Endodermal cell (in vitro differentiated cells): ENCODE measurements at regions not wholly inside any gene's neighbourhood (a gene's known extent, or its start where the extent isn't known, plus 50 kb on each side); places are given as distances from the start of the nearest gene placed in this dataset.
A peak's percentile ranks its signal among the peaks of the same experiment; 100 is the strongest.

Source experiments
- DNase-seq: peaks from one replicate; pipeline ENCODE4 v3.0.0-alpha.2; 2017
- H3K27ac ChIP-seq: 2 replicates; pipeline ENCODE4 v1.5.1; 2013; ENCODE audit warnings: mild to moderate bottlenecking, low read depth, low read length, moderate library complexity
- H3K27me3 ChIP-seq: 2 replicates; pipeline ENCODE4 v1.6.1; 2013; ENCODE audit warnings: mild to moderate bottlenecking, low read length, moderate library complexity; ENCODE audit not compliant: insufficient read depth, control insufficient read depth, poor library complexity, severe bottlenecking
- H3K36me3 ChIP-seq: 2 replicates; pipeline ENCODE4 v1.7.0; 2013; ENCODE audit warnings: mild to moderate bottlenecking, low read length, moderate library complexity; ENCODE audit not compliant: control insufficient read depth, insufficient read depth
- H3K4me1 ChIP-seq: one replicate; pipeline ENCODE4 v1.7.0; 2013; ENCODE audit warnings: low read length; ENCODE audit not compliant: control insufficient read depth, insufficient read depth
- H3K4me3 ChIP-seq: 2 replicates; pipeline ENCODE4 v1.5.1; 2013; ENCODE audit warnings: mild to moderate bottlenecking, low read length, moderate library complexity
- H3K9ac ChIP-seq: 2 replicates; pipeline ENCODE4 v1.6.1; 2013; ENCODE audit warnings: mild to moderate bottlenecking, low read length, moderate library complexity; ENCODE audit not compliant: poor library complexity, severe bottlenecking; ENCODE audit errors: extremely low read depth
- H3K9me3 ChIP-seq: 2 replicates; pipeline ENCODE4 v1.6.1; 2013; ENCODE audit warnings: mild to moderate bottlenecking, low read length, moderate library complexity; ENCODE audit not compliant: control insufficient read depth
- H3K27ac Mint-ChIP-seq: 2 replicates; pipeline ENCODE4 v1.8.0; 2020; ENCODE audit warnings: mixed read lengths
- H3K27me3 Mint-ChIP-seq: 2 replicates; pipeline ENCODE4 v1.8.0; 2021; ENCODE audit warnings: mild to moderate bottlenecking, mixed read lengths; ENCODE audit not compliant: insufficient read depth
- H3K36me3 Mint-ChIP-seq: 2 replicates; pipeline ENCODE4 v1.8.0; 2020; ENCODE audit warnings: low read depth, mixed read lengths
- H3K4me1 Mint-ChIP-seq: 2 replicates; pipeline ENCODE4 v1.8.0; 2020; ENCODE audit warnings: mixed read lengths
- H3K4me3 Mint-ChIP-seq: 2 replicates; pipeline ENCODE4 v1.8.0; 2020; ENCODE audit warnings: mild to moderate bottlenecking, moderate library complexity, mixed read lengths
- H3K9me3 Mint-ChIP-seq: 2 replicates; pipeline ENCODE4 v1.8.0; 2020; ENCODE audit warnings: mild to moderate bottlenecking, mixed read lengths
- WGBS, 2 experiments: methylation state at CpG; one replicate each; pipeline versions ENCODE4 v1.1.5 to v1.1.7; 2013; ENCODE audit warnings: missing lambda C conversion rate in 2 of 2, mixed read lengths in 1 of 2; ENCODE audit not compliant: insufficient coverage in 1 of 2, insufficient read length in 1 of 2; 5-methylcytosine and 5-hydroxymethylcytosine counted together
- TF ChIP-seq, protein P1 (sequence below): fragments of 200-600 bp; sonication (generic); conservative IDR thresholded peaks from 2 replicates; pipeline ENCODE4 v1.5.0; 2021; ENCODE audit warnings: antibody characterized with exemption, mild to moderate bottlenecking

DNA sequence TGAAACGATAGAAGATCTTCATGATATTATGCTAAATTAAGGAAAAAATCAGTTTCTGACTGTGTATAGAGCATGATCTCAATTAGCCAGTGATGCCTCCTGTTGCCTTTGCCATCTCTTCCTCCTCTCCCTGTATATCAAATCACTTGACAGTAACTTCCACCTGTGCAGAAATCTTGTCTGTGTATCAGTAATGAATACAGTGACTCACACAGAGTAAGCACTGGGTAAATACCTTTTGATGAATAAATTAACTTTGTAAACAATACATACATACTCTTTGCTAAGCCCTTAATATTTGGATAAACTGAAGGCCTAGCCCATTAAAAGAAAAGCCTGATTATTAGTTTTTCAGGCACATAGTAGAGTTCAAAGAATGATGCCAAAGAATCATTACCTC is 610.6 kb upstream of the NRP1 start:
- Mint-ChIP-seq H3K27me3 (no peaks in the 10 kb centered on the region), H3K4me1 (no peaks in the 10 kb centered on the region), H3K36me3 (no peaks in the 10 kb centered on the region), H3K27ac (no peak overlapping the region), H3K9me3 (peaks cover 16% of the 10 kb centered on the region), H3K4me3 (no peak overlapping the region)
- H3K27ac ChIP-seq: no peak overlapping the region
- WGBS, 2 experiments: 100% methylated on average over 1 of the region's 1 CpG
- no peaks in the 10 kb centered on the region for H3K9me3 ChIP-seq
- no peak overlapping the region for H3K9ac ChIP-seq
- H3K27me3 ChIP-seq: no peaks in the 10 kb centered on the region
- no peaks in the 10 kb centered on the region for H3K4me1 ChIP-seq
- H3K4me3 ChIP-seq: no peak overlapping the region
- DNase-seq: no peak
- no peaks in the 10 kb centered on the region for H3K36me3 ChIP-seq
- TF ChIP-seq, protein P1, sequence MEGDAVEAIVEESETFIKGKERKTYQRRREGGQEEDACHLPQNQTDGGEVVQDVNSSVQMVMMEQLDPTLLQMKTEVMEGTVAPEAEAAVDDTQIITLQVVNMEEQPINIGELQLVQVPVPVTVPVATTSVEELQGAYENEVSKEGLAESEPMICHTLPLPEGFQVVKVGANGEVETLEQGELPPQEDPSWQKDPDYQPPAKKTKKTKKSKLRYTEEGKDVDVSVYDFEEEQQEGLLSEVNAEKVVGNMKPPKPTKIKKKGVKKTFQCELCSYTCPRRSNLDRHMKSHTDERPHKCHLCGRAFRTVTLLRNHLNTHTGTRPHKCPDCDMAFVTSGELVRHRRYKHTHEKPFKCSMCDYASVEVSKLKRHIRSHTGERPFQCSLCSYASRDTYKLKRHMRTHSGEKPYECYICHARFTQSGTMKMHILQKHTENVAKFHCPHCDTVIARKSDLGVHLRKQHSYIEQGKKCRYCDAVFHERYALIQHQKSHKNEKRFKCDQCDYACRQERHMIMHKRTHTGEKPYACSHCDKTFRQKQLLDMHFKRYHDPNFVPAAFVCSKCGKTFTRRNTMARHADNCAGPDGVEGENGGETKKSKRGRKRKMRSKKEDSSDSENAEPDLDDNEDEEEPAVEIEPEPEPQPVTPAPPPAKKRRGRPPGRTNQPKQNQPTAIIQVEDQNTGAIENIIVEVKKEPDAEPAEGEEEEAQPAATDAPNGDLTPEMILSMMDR: no peak

DNA sequence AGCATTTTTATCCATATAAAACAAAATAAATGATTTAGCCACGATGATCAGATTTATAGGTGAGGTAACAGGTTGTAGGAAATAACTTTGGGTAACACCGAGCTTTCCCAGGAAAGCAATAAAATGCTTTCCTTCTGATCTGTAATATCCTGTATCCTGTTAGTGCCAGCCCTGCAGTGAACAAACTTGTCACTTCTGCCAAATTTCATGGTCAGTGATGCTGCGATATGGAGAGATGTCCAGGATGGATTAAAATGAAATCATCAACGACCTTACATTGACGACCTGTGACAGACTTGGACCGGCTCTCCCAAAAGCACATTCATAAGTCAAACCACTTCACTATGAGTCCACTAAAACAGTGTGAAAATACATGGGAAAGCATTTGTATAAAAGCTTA is 608.0 kb upstream of the NRP1 start:
- Histone ChIP-seq H3K36me3 (no peaks in the 10 kb centered on the region), H3K9me3 (no peaks in the 10 kb centered on the region), H3K27me3 (no peaks in the 10 kb centered on the region), H3K4me3 (no peak overlapping the region), H3K27ac (no peak overlapping the region), H3K4me1 (no peaks in the 10 kb centered on the region), H3K9ac (no peak overlapping the region)
- Mint-ChIP-seq H3K36me3 (no peaks in the 10 kb centered on the region), H3K27me3 (no peaks in the 10 kb centered on the region), H3K9me3 (peaks cover 16% of the 10 kb centered on the region), H3K4me1 (peaks cover 2% of the 10 kb centered on the region), H3K27ac (no peak overlapping the region), H3K4me3 (no peak overlapping the region)
- no peak for DNase-seq
- TF ChIP-seq, protein P1: no peak
- 82 to 83% methylated on average over 3 to 6 of the region's 6 CpGs for whole genome bisulfite sequencing, 2 experiments

DNA sequence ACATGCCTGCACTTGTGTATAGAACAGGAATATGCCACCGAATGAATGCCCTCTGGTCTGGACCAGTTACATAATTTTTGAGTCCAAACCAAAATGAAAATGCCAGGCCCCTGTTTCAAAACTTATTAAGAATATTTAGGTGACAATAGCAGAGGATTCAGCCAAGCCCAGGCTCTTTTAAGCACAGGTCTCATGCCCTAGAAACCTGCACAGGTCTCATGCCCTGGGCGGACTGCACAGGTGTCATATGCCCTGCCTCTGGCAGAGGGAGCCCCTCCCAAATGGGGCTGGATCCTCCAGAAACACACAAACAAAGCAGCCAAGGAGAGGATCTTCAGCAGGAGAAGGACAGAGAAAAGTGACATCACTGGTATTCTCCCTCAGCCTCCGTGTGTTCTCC is 605.4 kb upstream of the NRP1 start:
- H3K27me3 ChIP-seq: no peaks in the 10 kb centered on the region
- H3K4me3 Mint-ChIP-seq: no peak overlapping the region
- TF ChIP-seq, protein P1: peak; percentile 47
- no peak overlapping the region for H3K4me3 ChIP-seq
- H3K9me3 ChIP-seq: no peaks in the 10 kb centered on the region
- H3K9me3 Mint-ChIP-seq: peaks cover 5% of the 10 kb centered on the region
- H3K4me1 ChIP-seq: no peaks in the 10 kb centered on the region
- H3K27me3 Mint-ChIP-seq: no peaks in the 10 kb centered on the region
- H3K36me3 ChIP-seq: no peaks in the 10 kb centered on the region
- peaks cover 13% of the 10 kb centered on the region for H3K4me1 Mint-ChIP-seq
- H3K36me3 Mint-ChIP-seq: no peaks in the 10 kb centered on the region
- H3K9ac ChIP-seq: no peak overlapping the region
- 80 to 92% methylated on average over 2 to 3 of the region's 3 CpGs for WGBS, 2 experiments
- H3K27ac ChIP-seq: no peak overlapping the region
- DNase-seq: no peak
- no peak overlapping the region for H3K27ac Mint-ChIP-seq
